ENCODE measurements at regions not wholly inside any gene's neighbourhood (a gene's known extent, or its start where the extent isn't known, plus 50 kb on each side); places are given as distances from the start of the nearest gene placed in this dataset.

- Histone ChIP-seq H3K4me1 (ENCODE audit: insufficient read depth, low read length) (peaks cover 13% of the 10 kb centered on the region), H3K9me3 (ENCODE audit: control insufficient read depth, insufficient read depth, low read length) (no peaks in the 10 kb centered on the region; the same call in 1 of the 2 replicates), H3K9ac (ENCODE audit: low read depth, low read length) (no peak overlapping the region), H3K36me3 (ENCODE audit: insufficient read depth, low read length) (no peaks in the 10 kb centered on the region)
Observed at GRCh38 chr15:70292076-70292760, 194.5 kb upstream of the TLE3 start.

GRCh38 chr15:70291305-70292075 lies 193.8 kb upstream of the TLE3 start:
- Histone ChIP-seq H3K36me3 (ENCODE audit: insufficient read depth, low read length) (no peaks in the 10 kb centered on the region), H3K9ac (ENCODE audit: low read depth, low read length) (no peak overlapping the region), H3K4me1 (ENCODE audit: insufficient read depth, low read length) (peaks cover 16% of the 10 kb centered on the region), H3K9me3 (ENCODE audit: control insufficient read depth, insufficient read depth, low read length) (no peaks in the 10 kb centered on the region; the same call in 1 of the 2 replicates)

GRCh38 chr15:70290708-70291107 lies 193.0 kb upstream of the TLE3 start:
- H3K4me1 ChIP-seq (ENCODE audit: insufficient read depth, low read length): peaks cover 22% of the 10 kb centered on the region
- no peaks in the 10 kb centered on the region for H3K36me3 ChIP-seq (ENCODE audit: insufficient read depth, low read length)
- no peak overlapping the region for H3K9ac ChIP-seq (ENCODE audit: low read depth, low read length)
- no peaks in the 10 kb centered on the region; the same call in 1 of the 2 replicates for H3K9me3 ChIP-seq (ENCODE audit: control insufficient read depth, insufficient read depth, low read length)

- peaks cover 27% of the 10 kb centered on the region for H3K4me1 ChIP-seq (ENCODE audit: insufficient read depth, low read length)
- no peak overlapping the region for H3K9ac ChIP-seq (ENCODE audit: low read depth, low read length)
Observed at GRCh38 chr15:70289191-70289955, 191.7 kb upstream of the TLE3 start.

GRCh38 chr15:70286113-70286806 lies 188.5 kb upstream of the TLE3 start:
- no peaks in the 10 kb centered on the region for H3K9me3 ChIP-seq (ENCODE audit: control insufficient read depth, insufficient read depth, low read length)
- H3K36me3 ChIP-seq (ENCODE audit: insufficient read depth, low read length): no peaks in the 10 kb centered on the region
- H3K9ac ChIP-seq (ENCODE audit: low read depth, low read length): no peak overlapping the region
- peaks cover 27% of the 10 kb centered on the region for H3K4me1 ChIP-seq (ENCODE audit: insufficient read depth, low read length)

More at GRCh38 chr15:70289191-70289955, 191.7 kb upstream of the TLE3 start:
- Histone ChIP-seq H3K9me3 (ENCODE audit: control insufficient read depth, insufficient read depth, low read length) (no peaks in the 10 kb centered on the region), H3K36me3 (ENCODE audit: insufficient read depth, low read length) (no peaks in the 10 kb centered on the region)

- Histone ChIP-seq H3K9ac (ENCODE audit: low read depth, low read length) (no peak overlapping the region), H3K4me1 (ENCODE audit: insufficient read depth, low read length) (peaks cover 18% of the 10 kb centered on the region), H3K36me3 (ENCODE audit: insufficient read depth, low read length) (no peaks in the 10 kb centered on the region), H3K9me3 (ENCODE audit: control insufficient read depth, insufficient read depth, low read length) (no peaks in the 10 kb centered on the region)
Observed at GRCh38 chr15:70284438-70285214, 186.9 kb upstream of the TLE3 start.

GRCh38 chr15:70283511-70283910 lies 185.8 kb upstream of the TLE3 start:
- H3K9ac ChIP-seq (ENCODE audit: low read depth, low read length): no peak overlapping the region
- no peaks in the 10 kb centered on the region for H3K36me3 ChIP-seq (ENCODE audit: insufficient read depth, low read length)
- H3K4me1 ChIP-seq (ENCODE audit: insufficient read depth, low read length): peaks cover 14% of the 10 kb centered on the region; the same call in 1 of the 2 replicates
- H3K9me3 ChIP-seq (ENCODE audit: control insufficient read depth, insufficient read depth, low read length): no peaks in the 10 kb centered on the region

GRCh38 chr15:70281811-70282307 lies 184.1 kb upstream of the TLE3 start:
- H3K4me1 ChIP-seq (ENCODE audit: insufficient read depth, low read length): peaks cover 14% of the 10 kb centered on the region; the same call in 1 of the 2 replicates
- H3K9me3 ChIP-seq (ENCODE audit: control insufficient read depth, insufficient read depth, low read length): no peaks in the 10 kb centered on the region
- H3K9ac ChIP-seq (ENCODE audit: low read depth, low read length): no peak overlapping the region
- H3K36me3 ChIP-seq (ENCODE audit: insufficient read depth, low read length): no peaks in the 10 kb centered on the region

- H3K36me3 ChIP-seq (ENCODE audit: insufficient read depth, low read length): no peaks in the 10 kb centered on the region
- H3K9ac ChIP-seq (ENCODE audit: low read depth, low read length): no peak overlapping the region
- H3K4me1 ChIP-seq (ENCODE audit: insufficient read depth, low read length): peaks cover 9% of the 10 kb centered on the region; the same call in 1 of the 2 replicates
- no peaks in the 10 kb centered on the region for H3K9me3 ChIP-seq (ENCODE audit: control insufficient read depth, insufficient read depth, low read length)
Observed at GRCh38 chr15:70281261-70281810, 183.6 kb upstream of the TLE3 start.

- no peak overlapping the region for H3K9ac ChIP-seq (ENCODE audit: low read depth, low read length)
- no peaks in the 10 kb centered on the region for H3K9me3 ChIP-seq (ENCODE audit: control insufficient read depth, insufficient read depth, low read length)
- no peaks in the 10 kb centered on the region for H3K36me3 ChIP-seq (ENCODE audit: insufficient read depth, low read length)
- H3K4me1 ChIP-seq (ENCODE audit: insufficient read depth, low read length): peaks cover 5% of the 10 kb centered on the region; the same call in 1 of the 2 replicates
Observed at GRCh38 chr15:70280781-70281180, 183.1 kb upstream of the TLE3 start.

- Histone ChIP-seq H3K4me1 (ENCODE audit: insufficient read depth, low read length) (no peaks in the 10 kb centered on the region), H3K9me3 (ENCODE audit: control insufficient read depth, insufficient read depth, low read length) (no peaks in the 10 kb centered on the region), H3K9ac (ENCODE audit: low read depth, low read length) (no peak overlapping the region), H3K36me3 (ENCODE audit: insufficient read depth, low read length) (no peaks in the 10 kb centered on the region)
Observed at GRCh38 chr15:70279096-70279495, 181.4 kb upstream of the TLE3 start.

- Histone ChIP-seq H3K9ac (ENCODE audit: low read depth, low read length) (no peak overlapping the region), H3K36me3 (ENCODE audit: insufficient read depth, low read length) (no peaks in the 10 kb centered on the region), H3K4me1 (ENCODE audit: insufficient read depth, low read length) (no peaks in the 10 kb centered on the region), H3K9me3 (ENCODE audit: control insufficient read depth, insufficient read depth, low read length) (no peaks in the 10 kb centered on the region)
Observed at GRCh38 chr15:70278644-70279043, 180.9 kb upstream of the TLE3 start.

- Histone ChIP-seq H3K9me3 (ENCODE audit: control insufficient read depth, insufficient read depth, low read length) (no peaks in the 10 kb centered on the region), H3K36me3 (ENCODE audit: insufficient read depth, low read length) (no peaks in the 10 kb centered on the region), H3K4me1 (ENCODE audit: insufficient read depth, low read length) (no peaks in the 10 kb centered on the region; the same call in 1 of the 2 replicates), H3K9ac (ENCODE audit: low read depth, low read length) (no peak overlapping the region)
Observed at GRCh38 chr15:70277556-70277955, 179.8 kb upstream of the TLE3 start.

All from ES-I3 (cell line).